Erythroblast (primary cell): ENCODE measurements at regions not wholly inside any gene's neighbourhood (a gene's known extent, or its start where the extent isn't known, plus 50 kb on each side); places are given as distances from the start of the nearest gene placed in this dataset.

Source experiments
- DNase-seq, 2 experiments: peaks; one replicate each; lab custom pipeline; 2025; lab: John Stamatoyannopoulos, UW
- GATA1 ChIP-seq: IDR thresholded peaks from 2 replicates; pipeline ENCODE4 v1.6.1; 2011; ENCODE audit warnings: low read depth, mild to moderate bottlenecking, control low read depth, low read length, moderate library complexity
- POLR2A ChIP-seq: IDR thresholded peaks from 2 replicates; pipeline ENCODE4 v1.6.1; 2011; ENCODE audit warnings: mild to moderate bottlenecking, low read length

DNA sequence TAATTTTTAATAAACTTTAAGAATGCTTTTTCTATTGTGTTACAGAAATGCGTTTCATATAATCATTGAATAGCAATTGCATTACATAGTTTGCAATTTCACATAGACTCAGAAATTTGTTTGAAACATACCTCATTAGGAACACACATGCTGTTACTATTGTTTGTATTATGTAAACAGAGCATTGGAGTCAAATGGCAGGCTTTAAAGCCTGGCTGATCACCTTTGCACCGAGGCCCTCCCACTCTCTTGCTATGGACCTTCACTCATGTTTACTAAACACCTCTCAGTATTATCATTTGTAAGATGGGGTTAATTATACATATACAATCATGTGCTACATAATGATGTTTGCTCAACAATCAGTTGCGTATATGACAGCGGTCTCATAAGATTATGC is 203.6 kb upstream of the NPSR1 start:
- TF ChIP-seq POLR2A (no peak), GATA1 (no peak)
- DNase-seq = no peak

DNA sequence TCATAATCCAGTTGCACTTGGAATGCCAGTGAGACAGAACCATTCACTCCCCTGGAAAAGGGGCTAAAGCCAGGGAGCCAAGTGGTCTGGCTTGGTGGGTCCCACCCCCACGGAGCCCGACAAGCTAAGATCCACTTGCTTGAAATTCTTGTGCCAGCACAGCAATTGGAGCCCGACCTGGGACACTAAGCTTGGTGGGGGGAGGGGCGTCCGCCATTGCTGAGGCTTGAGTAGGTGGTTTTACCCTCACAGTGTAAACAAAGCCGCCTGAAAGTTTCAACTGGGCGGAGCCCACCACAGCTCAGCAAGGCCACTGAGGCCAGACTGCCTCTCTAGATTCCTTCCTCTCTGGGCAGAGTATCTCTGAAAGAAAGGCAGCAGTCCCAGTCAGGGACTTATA is 200.7 kb upstream of the NPSR1 start:
- TF ChIP-seq POLR2A (no peak), GATA1 (no peak)
- DNase-seq = no peak

DNA sequence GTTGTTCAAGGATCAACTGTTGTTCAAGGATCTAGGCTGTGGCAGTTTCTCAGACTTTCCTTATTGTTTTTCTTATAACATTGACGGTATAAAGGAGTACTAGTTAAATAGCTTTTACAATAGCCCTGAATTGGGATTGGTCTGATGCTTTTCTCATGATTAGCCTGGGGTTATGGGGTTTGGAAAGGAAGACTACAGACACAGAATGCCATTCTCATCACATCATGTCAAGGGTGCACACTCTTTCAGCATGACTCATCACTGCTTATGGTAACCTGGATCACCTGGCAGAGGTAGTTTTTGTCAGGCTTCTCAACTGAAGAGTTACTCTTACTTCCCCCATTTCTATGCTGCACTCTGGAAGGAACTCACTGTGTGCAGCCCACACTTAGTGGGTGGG is 194.2 kb upstream of the NPSR1 start:
- no peak for DNase-seq

DNA sequence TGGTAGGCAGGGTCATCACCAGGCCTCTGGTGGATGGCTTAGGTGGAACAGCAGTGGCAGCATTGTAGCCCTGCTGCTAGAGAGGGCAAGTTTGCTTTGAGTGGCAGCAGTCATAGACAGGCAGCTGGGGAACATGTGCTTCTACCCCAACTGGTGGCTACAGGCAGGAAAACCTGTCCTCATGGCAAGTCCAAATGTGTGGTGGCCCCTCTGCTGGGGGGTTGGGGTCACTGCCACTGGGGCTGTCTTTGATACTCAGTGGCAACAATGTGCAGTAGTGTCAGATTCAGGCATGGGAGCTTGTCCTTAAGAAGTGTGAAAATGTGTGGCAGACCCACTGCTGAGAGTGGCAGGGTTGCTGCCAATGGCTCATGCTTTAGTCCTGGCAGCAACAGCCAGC is 186.2 kb upstream of the NPSR1 start:
- TF ChIP-seq GATA1 (no peak), POLR2A (no peak)
- DNase-seq = no peak

More for the DNA sequence above, 194.2 kb upstream of the NPSR1 start:
- TF ChIP-seq POLR2A (no peak), GATA1 (no peak)

DNA sequence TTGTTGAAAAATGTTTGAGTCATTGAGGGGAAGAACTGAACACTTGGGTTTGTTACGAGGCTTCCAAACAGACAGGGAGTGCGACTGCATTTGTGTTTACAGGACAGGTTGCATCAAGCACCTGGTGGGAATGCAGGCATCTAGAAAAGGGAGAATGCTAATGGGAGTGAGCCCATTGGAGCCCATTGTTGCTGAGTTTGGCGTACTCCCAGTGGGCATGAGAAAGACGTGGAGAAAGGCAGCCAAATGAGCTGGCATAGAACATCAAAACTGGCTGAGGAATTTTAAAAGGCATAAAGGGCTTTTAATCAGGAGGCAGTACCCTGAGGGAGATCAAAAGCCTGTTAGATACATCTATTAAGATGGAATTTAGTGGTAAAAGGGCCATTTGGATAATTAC is 171.6 kb upstream of the NPSR1 start:
- no peak for TF ChIP-seq GATA1
- no peak for TF ChIP-seq POLR2A
- DNase-seq = no peak

DNA sequence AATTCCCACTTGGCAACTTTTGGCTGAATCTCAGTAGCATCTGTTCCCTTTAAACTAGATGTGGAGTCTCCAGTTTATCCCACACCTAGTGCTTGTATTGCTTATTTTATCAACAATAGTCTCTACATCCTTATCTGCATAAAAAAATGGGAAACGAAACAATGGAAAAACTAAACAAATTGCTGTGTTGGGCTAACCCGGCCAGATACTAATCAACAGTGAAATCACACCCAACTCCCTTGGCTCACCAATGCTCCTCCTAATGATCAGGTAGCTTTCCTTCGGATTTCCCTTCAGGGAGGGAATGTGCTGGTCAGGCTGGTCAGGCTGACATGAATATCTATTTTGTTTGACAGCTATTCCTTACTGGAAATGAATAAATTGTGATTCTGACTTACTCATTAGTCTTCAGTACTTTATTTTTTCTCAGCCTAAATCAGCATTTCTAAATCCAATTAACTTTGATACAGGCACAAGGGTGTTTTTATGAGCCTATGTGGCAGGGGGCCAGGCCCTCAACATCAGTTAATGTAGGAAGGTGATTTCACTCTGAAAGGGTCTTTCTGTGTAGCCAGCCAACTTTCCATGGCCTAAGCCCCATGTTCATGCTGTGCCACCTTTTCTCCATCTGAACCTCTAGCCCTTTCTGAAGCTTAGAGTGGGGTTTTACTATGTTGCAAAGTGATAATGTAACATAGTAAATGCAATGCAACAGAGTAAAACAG is 170.5 kb upstream of the NPSR1 start:
- TF ChIP-seq POLR2A (no peak), GATA1 (no peak)
- DNase-seq = no peak

DNA sequence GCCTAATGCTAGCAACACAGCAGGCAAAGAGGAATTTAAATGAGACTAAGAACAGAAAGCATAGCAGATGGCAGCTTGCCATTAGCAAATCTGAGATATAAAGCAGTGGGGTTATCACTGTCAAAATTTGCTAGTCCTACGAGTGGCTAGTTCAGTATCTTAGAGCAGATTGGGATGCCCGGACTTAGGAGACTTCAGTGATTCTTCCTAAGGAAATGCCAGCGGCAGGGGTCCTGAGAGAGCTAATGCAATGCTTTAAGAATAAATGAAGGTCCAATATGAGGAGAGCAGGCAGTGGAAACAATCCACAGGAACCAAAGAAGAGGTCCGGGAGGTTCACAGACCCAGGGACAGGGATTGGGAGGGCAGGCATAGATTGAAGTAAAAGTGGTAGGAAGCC is 169.3 kb upstream of the NPSR1 start:
- no peak for TF ChIP-seq POLR2A
- no peak for TF ChIP-seq GATA1
- no peak for DNase-seq

DNA sequence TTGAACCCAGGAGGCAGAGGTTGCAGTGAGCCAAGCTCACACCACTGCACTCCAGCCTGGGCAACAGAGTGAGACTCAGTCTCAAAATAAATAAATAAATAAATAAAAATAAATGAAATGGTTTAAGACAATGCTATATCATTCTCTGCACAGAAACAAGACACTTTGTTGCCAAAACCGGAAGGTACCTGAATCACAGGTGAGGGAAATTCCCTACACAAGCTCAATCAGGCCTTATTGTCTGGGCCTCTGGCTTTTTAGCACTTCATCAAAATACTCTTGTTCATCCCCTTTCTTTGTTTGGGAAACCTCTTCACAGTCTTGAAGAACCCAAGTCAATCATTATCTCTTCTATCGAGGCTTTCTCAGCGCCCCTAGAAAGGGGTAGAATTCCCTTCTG is 166.1 kb upstream of the NPSR1 start:
- TF ChIP-seq POLR2A (no peak), GATA1 (no peak)
- DNase-seq = no peak

DNA sequence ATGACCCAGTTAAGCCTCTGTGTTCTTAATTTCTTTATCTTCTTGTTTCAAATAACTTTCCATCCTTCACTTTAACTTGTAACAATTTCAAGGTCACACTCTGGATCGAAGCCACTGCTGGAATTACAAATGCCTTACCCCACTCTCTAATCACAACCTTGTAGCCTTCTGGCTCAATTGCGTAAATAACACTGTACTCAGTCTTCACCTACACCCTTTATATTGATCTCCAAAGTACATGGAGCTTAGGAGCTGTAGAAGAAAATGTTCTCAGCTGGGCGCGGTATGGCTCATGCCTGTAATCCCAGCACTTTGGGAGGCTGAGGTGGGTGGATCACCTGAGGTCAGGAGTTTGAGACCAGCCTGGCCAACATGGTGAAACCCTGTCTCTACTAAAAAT is 164.3 kb upstream of the NPSR1 start:
- no peak for DNase-seq
- no peak for TF ChIP-seq POLR2A
- no peak for TF ChIP-seq GATA1

DNA sequence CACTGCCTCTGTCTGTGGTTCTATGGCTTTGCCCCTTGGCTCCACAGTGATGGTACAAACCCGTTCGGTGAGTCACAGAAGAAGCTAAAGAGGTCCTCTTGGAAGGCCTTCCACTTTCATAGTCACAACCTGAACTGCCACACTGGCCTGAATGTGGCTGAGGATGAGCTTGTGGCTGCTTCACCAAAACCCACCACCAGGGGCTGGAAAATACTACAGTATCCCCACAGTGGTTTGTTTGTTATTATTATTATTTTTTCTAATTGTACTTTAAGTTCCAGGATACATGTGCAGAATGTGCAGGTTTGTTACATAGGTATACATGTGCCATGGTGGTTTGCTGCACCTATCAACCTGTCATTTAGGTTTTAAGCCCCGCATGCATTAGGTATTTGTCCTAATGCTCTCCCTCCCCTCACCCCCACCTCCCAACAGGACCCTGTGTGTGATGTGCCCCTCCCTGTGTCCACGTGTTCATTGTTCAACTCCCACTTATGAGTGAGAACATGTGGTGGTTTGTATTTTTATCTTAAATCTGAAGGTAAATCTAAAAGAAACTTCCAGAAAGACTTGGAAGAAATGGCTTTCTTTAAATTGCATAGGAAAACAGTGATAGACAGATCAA is 160.8 kb upstream of the NPSR1 start:
- TF ChIP-seq GATA1 = no peak
- TF ChIP-seq POLR2A = no peak
- no peak for DNase-seq

DNA sequence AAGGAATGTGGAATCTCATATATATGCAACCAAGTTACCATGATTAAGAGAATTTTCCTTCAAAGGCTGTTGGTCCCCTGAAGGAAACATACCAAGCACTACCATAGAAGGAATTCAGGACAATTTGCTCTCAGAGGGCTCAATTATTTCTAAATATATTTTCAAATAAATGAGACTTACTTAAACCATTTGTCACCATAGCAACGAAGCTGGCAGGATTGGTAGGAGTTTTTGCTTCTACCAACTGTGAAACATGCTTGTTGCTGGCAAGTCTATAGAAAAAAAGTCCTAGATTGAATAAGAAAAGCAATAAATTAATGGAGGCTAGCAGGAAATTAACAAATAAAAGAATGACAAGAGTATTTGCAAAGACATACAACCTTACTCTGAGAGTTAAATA is 156.9 kb upstream of the NPSR1 start:
- no peak for TF ChIP-seq POLR2A
- TF ChIP-seq GATA1 = no peak
- DNase-seq = no peak

DNA sequence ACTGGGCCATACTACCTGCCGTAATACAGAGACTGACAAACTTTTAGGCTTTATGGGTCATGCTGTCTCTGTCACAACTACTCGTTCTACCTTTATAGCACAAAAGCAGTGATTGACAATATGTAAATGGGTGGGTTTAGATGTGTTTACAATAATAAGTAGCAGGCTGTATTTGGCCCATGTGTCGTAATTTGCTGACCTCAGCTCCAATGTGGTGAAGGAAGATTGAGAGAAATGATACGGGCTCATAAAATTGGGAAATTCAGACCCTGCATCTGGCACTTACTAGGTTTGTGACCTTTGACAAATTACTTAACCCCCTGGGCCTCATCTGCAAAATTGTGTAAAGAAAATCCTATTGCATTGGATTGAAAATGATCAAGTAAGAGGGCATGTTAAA is 150.8 kb upstream of the NPSR1 start:
- TF ChIP-seq GATA1 (no peak), POLR2A (no peak)
- no peak for DNase-seq

DNA sequence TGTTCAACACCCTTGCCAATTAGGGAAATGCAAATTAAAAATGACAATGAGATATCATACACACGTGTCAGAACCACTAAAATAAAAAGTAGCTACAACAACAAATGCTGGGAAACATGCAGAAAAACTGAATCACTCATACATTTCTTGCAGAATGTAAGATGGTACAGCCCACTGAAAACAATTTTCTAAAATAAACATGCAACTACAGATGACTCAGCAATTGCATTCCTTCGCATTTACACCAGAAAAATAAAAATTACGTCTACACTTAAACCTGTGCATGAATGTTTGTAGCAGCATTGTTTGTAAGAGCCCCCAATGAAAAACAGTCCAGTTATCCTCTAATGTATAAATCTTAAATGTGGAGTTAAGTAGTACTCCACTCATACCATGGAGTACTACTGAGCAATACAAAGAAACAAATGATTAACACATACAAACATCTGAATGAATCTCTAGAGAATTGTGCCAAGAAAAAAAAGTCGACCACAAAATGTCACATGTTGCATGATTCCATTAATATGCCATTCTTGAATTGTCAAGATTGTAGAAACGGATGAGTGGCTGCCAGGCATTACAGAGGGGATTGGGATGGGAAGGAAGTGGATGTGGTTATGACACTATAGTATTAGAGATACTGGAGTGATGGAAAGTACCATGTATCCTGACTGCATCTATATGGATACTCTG is 134.6 kb upstream of the NPSR1 start:
- DNase-seq = no peak
- TF ChIP-seq GATA1 (no peak), POLR2A (no peak)

DNA sequence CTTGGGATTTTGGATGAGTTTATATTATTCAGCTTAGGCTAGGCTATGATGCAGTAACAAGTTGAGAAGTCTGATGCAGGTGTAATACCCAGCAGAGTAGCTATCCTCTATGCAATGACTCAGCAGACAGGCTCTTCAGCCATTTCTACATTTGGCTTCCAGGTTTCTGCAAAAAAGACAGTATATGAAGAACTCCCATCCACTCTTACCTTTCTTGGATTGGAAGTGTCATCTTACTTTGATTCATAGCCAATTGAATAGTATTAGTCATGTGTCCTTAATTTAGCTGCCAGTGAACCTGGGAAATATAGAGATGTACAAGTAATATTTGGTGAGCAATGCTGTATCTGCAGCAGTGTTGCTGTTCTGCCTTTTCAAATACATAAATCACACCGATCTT is 127.8 kb upstream of the NPSR1 start:
- no peak for DNase-seq
- no peak for TF ChIP-seq GATA1
- no peak for TF ChIP-seq POLR2A
